Transverse colon (tissue), 4 donors: ENCODE measurements at regions not wholly inside any gene's neighbourhood (a gene's known extent, or its start where the extent isn't known, plus 50 kb on each side); places are given as distances from the start of the nearest gene placed in this dataset.

Experiments used
- DNase-seq: peaks from one replicate; pipeline ENCODE4 v3.0.0-alpha.2; 2019
- H3K27ac ChIP-seq, 4 donors: fragments of 200-600 bp; sonication (generic); 2 replicates each; pipeline ENCODE4 v1.5.1; 2016 to 2018; ENCODE audit warnings: inconsistent platforms in 4 of 4
- H3K27me3 ChIP-seq: fragments of 200-600 bp; sonication (generic); 2 replicates; pipeline ENCODE4 v1.5.1; 2017; ENCODE audit warnings: inconsistent platforms
- H3K36me3 ChIP-seq, 4 donors: fragments of 200-600 bp; sonication (generic); 2 replicates each; pipeline ENCODE4 v1.5.1; 2017 to 2019; ENCODE audit warnings: inconsistent platforms in 4 of 4
- H3K4me1 ChIP-seq, 4 donors: fragments of 200-600 bp; sonication (generic); 2 replicates each; pipeline ENCODE4 v1.5.1; 2017 to 2020; ENCODE audit warnings: inconsistent platforms in 4 of 4
- H3K4me3 ChIP-seq, 4 donors: fragments of 200-600 bp; sonication (generic); 1 replicate in 1 of 4; 2 replicates in 3 of 4; pipeline versions ENCODE4 v1.5.1 to v1.6.1; 2017 to 2019; ENCODE audit warnings: inconsistent platforms in 4 of 4
- H3K9me3 ChIP-seq, 2 donors: fragments of 200-600 bp; sonication (generic); 2 replicates each; pipeline ENCODE4 v1.5.1; 2017 to 2019; ENCODE audit warnings: inconsistent platforms in 2 of 2
- CTCF ChIP-seq, 5 experiments: fragments of 200-600 bp in 3 of 5; fragments of 450-650 bp in 2 of 5; sonication (generic) in 3 of 5; IDR thresholded peaks; 1 replicate in 2 of 5; 2 replicates in 3 of 5; pipeline ENCODE4 v1.5.1; 2016 to 2017; ENCODE audit warnings: antibody characterized with exemption in 5 of 5, inconsistent platforms in 3 of 5, mild to moderate bottlenecking in 2 of 5, moderate library complexity in 1 of 5
- EP300 ChIP-seq: sonication (generic); formaldehyde crosslinking; IDR thresholded peaks from one replicate; pipeline ENCODE4 v1.6.1; 2017; ENCODE audit warnings: antibody characterized with exemption, low read depth
- POLR2A ChIP-seq: fragments of 450-650 bp; IDR thresholded peaks from one replicate; pipeline ENCODE4 v1.6.1; 2016; ENCODE audit warnings: antibody characterized with exemption, mild to moderate bottlenecking, moderate library complexity
- POLR2AphosphoS5 ChIP-seq, 3 donors: sonication (generic); formaldehyde crosslinking; IDR thresholded peaks; one replicate each; pipeline ENCODE4 v1.6.1; 2016; ENCODE audit warnings: antibody characterized with exemption in 3 of 3
- WGBS, 2 donors: methylation state at CpG; one replicate each; pipeline ENCODE4 v1.1.5; 2018; ENCODE audit warnings: low coverage in 1 of 2; 5-methylcytosine and 5-hydroxymethylcytosine counted together
- in situ Hi-C, 4 donors: fragments of 200-750 bp; cut with MboI; loops; one replicate each; pipeline versions ENCODE4 v1.15.0 to v1.15.1; 2017; ENCODE audit warnings: low sequenced_read_pairs in 3 of 4, low pct_ligation_motif_present in 1 of 4, low pct_unique_long_range_greater_than_20kb in 1 of 4
- intact Hi-C: fragments of 100-400 bp; cut with DNase I; formaldehyde crosslinking; loops from one replicate; pipeline ENCODE4 v1.15.1; 2023; ENCODE audit warnings: low total_unique reads

DNA sequence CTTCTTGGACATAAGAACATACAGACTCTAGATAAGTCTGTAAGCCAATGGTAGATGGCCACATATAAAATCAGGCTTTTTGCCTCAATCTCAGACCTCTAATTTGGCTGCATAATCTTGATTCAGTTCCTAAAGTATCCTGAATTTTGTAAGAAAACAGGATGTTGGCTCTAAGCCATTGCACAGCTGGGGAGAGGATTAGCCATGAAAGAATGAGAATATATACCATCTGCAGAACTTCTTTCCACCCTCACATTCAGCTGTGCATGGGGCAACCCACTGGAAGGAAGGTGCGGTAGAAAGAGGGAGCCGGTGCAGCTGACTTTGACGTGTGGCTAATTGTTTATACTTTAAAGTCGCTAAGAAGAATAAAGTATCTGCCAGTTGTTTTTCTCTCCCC lies 1061.6 kb upstream of the FAM98A start:
- intact Hi-C loops (no loop called here), in situ Hi-C loops (no loop called here)
- H3K27me3 ChIP-seq, result no peaks in the 10 kb centered on the region
- TF ChIP-seq POLR2A, result no peak
- no peak for TF ChIP-seq EP300
- no peak for TF ChIP-seq CTCF (IDR thresholded peaks at IDR 0.05)
- no peak for TF ChIP-seq POLR2AphosphoS5 (IDR thresholded peaks at IDR 0.05)
- H3K27ac ChIP-seq, result no peak overlapping the region
- no peaks in the 10 kb centered on the region for H3K4me1 ChIP-seq
- no peak overlapping the region for H3K4me3 ChIP-seq
- H3K9me3 ChIP-seq, result no peaks in the 10 kb centered on the region
- DNase-seq, result no peak
- WGBS, 2 donors, result 70% methylated on average over 4 of the region's 4 CpGs
- H3K36me3 ChIP-seq, result no peaks in the 10 kb centered on the region

- no peak for TF ChIP-seq POLR2AphosphoS5 (IDR thresholded peaks at IDR 0.05)
- TF ChIP-seq POLR2A, result no peak
- TF ChIP-seq CTCF (IDR thresholded peaks at IDR 0.05), result no peak
- TF ChIP-seq EP300, result no peak
- H3K9me3 ChIP-seq, result no peaks in the 10 kb centered on the region
- DNase-seq, result no peak
- no peak overlapping the region for H3K4me3 ChIP-seq
- in situ Hi-C loops (no loop called here), intact Hi-C loops (no loop called here)
- WGBS, 2 donors, result 77 to 86% methylated on average over 3 of the region's 3 CpGs
- H3K27me3 ChIP-seq, result no peaks in the 10 kb centered on the region
- H3K27ac ChIP-seq, result no peak overlapping the region
- H3K36me3 ChIP-seq, result no peaks in the 10 kb centered on the region
- H3K4me1 ChIP-seq, result no peaks in the 10 kb centered on the region
Measured at GRCh38 chr2:34656632-34657031, 1057.5 kb upstream of the FAM98A start.

DNA sequence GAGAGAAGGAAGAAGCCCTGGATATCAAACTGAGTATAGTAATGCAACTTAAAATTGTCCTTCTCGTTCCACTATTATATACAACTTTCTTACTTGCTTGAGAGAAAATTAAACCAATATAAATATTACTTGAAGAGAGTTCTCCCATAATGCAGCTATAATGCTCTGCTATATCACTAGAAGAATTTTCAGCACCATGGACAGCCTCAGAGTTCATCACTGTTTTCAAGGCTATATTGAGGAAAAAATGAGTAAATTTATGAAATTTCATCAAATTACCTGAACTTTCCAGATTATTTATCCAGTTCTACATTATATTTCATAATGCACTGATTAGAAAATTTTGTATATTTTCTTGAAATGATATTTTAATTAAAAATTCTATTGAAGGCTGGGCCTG lies 1053.5 kb upstream of the FAM98A start:
- in situ Hi-C loops, result no loop called here
- H3K9me3 ChIP-seq, result no peaks in the 10 kb centered on the region
- 52 to 61% methylated on average over 1 of the region's 1 CpG for WGBS, 2 donors

GRCh38 chr2:34646901-34647300 lies 1047.8 kb upstream of the FAM98A start:
- Histone ChIP-seq H3K27ac (no peak overlapping the region), H3K9me3 (no peaks in the 10 kb centered on the region), H3K36me3 (no peaks in the 10 kb centered on the region), H3K27me3 (no peaks in the 10 kb centered on the region), H3K4me1 (no peaks in the 10 kb centered on the region), H3K4me3 (no peak overlapping the region)
- no peak for TF ChIP-seq CTCF (IDR thresholded peaks at IDR 0.05)
- no peak for TF ChIP-seq EP300
- TF ChIP-seq POLR2A, result no peak
- no peak for TF ChIP-seq POLR2AphosphoS5 (IDR thresholded peaks at IDR 0.05)
- in situ Hi-C loops, result no loop called here
- no peak for DNase-seq
- WGBS, 2 donors, result 85 to 92% methylated on average over 3 of the region's 3 CpGs
- intact Hi-C loops, result no loop called here

More for the DNA sequence above, 1053.5 kb upstream of the FAM98A start:
- intact Hi-C loops, result no loop called here
- H3K4me3 ChIP-seq, result no peak overlapping the region
- no peaks in the 10 kb centered on the region for H3K27me3 ChIP-seq
- H3K27ac ChIP-seq, result no peak overlapping the region
- H3K4me1 ChIP-seq, result no peaks in the 10 kb centered on the region
- DNase-seq, result no peak
- TF ChIP-seq POLR2AphosphoS5 (IDR thresholded peaks at IDR 0.05), result no peak
- TF ChIP-seq EP300, result no peak
- TF ChIP-seq CTCF (IDR thresholded peaks at IDR 0.05), result no peak
- no peak for TF ChIP-seq POLR2A
- no peaks in the 10 kb centered on the region for H3K36me3 ChIP-seq
